ENCODE measurements at regions not wholly inside any gene's neighbourhood (a gene's known extent, or its start where the extent isn't known, plus 50 kb on each side); places are given as distances from the start of the nearest gene placed in this dataset.
A peak's percentile ranks its signal among the peaks of the same experiment; 100 is the strongest.

DNA sequence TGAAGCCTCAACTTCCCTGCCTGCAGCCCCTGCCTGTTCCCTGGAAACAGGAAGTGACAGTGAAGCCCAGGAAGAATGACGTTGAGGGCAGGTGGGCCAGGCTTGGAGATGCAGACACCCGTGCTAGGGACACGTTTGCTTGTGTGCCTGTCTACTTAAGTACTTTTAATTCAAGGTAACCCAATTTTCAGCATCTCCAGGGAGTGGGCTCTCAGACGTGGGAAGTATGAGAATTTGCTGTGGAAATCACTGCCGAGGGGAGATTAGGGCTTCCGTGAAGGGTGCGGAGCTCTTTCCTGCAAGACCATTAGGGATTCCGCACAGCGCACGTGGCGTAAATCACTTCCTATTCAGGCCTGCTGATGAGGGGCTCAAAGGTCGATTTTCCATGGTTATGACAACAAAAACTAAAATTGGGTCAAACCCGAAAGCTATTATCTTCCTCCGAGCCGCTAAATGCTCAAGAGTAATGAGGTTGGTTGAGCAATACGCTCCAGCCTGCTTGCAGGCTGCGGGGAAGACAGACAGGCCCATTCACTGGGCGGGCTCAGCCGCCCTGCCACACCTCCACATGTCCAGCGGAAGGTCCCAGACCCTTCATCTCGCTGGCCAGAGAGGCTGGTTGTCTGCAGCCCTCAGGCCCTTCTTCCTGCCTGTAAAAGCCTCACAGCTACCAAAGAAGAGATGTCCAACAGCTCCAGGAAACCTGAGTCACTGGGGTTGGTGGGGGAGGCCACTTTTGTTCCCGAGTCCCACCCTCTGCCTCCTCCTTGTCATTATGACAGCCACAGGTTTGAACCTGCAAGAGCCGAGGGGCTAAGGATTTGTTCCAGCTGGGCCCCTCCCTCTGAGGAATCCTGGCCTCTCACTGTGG is 109.9 kb downstream of the RBFOX3 start:
- DNase-seq, result peak; percentile 74

DNA sequence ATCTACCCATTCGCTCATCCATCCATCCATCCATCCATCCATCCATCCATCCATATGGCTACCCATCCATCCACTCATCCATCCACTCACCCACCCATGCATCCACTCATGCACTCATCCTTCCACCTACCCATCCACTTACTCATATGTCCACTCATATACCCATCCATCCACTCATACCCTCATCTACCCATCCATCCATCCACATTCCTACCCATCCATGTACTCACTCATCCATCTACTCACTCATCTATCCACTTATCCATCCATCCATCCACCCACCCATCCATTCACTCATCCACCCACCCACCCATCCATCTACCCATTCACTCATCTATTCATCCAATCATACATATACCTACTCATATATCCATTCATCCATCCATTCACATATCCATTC is 112.0 kb downstream of the RBFOX3 start:
- no peak for DNase-seq

DNA sequence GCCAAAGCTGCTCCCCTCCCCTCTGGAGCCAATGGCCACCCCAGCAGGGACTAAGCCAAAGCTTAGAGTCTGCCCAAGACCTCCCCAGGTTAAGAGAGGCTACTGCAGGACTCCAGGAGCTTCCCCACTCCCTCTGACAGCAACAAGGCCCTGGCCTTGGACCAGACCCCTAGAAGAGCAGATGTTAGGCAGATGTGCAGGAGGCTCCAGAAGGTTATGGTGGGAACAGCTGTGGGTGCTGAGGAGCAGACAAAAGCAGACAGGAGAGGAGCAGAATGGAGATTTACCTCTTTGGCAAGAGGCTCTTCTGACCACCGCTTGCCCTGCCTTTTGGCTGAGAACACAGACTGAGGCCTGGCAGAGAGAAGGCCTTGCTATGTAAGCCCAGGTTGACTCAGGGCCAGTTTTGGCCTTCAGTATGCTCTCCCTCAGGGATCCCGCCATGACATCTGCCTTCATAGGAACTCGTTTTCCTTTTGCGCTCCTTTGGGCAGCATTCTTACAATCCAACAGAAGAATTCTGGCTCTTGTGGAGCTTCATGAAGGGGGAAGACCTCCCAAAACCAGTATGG is 113.0 kb downstream of the RBFOX3 start:
- no peak for DNase-seq

DNA sequence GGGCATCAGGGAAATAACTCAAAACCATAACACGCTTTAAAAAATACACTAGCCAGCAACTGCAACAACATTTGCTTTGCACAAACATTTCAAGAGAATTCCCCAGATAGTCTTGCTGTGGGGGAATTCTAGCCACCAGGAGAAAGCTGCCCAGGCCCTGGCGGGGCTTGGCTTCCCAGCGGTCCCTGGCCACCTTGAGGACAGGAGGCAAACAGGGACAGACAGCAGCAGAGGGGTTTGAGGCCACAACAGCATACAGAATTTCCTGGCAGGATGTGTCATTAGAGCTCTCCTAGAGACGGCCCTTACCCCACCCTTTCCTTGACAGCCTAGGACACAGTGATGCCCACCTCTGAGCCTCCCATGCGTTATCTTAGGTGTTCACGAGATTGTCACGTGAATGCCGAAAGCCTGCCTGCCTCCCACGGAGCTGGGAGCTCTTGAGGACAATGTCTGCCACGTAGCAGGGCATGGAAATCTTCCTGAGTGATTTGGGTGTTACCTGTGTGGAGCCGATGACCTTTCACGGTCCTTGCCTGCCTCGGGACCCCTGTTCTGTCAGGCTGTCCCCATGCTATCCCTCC is 114.3 kb downstream of the RBFOX3 start:
- no peak for DNase-seq

DNA sequence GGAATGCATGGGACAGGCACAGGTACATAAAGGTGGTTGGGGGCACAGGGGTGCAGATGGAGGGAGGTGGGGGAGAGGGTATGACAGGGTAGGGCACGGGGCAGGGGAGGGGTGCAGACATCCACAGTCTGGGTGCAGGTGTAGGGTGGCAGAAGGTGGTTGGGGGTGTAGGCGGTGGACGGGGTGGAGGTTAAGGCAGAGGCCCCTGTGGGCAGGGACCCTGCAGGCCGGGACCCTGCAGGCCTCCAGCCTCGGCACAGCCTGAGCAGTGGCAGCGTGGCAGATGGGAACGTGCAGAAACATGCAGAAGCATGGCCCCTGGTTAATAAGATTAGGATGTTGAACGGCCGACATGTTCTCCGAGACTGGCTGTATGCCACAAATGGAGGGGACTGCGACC is 115.2 kb downstream of the RBFOX3 start:
- DNase-seq, result no peak

DNA sequence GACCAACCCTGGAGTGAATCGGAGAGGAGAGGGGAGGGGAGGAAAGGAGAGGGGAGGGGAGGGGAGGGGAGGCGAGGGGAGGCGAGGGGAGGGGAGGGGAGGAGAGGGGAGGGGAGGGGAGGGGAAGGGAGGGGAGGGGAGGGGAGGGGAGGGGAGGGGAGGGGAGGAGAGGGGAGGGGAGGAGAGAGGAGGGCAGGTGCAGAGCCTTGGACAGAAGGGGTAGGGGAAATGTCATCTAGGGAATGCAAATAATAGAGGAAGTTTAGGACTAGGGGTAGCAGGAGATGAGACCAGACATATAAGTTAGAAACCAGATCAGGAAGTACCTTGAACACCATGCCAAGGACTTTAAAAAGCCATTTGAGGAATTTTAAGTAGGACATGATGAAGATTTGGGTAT is 119.8 kb downstream of the RBFOX3 start:
- no peak for DNase-seq

DNA sequence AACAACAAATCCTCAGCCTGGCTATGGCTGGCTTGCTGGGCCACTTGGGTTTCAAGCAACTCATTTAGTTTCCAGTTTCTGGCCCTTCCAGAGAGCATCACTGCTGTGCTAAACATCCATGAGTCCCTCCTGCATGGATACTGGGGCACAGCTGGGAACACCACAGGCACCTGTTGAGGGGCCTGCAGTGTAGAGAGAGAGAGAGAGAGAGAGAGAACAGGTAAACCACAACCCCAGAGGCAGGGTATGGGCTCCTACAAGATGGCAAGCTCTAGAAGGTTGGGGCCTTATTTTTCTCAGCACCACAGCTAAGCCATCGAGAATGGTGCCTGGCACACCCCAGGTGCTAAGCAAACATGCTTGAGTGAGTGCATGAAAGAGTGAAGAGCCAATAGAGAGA is 120.3 kb downstream of the RBFOX3 start:
- no peak for DNase-seq

DNA sequence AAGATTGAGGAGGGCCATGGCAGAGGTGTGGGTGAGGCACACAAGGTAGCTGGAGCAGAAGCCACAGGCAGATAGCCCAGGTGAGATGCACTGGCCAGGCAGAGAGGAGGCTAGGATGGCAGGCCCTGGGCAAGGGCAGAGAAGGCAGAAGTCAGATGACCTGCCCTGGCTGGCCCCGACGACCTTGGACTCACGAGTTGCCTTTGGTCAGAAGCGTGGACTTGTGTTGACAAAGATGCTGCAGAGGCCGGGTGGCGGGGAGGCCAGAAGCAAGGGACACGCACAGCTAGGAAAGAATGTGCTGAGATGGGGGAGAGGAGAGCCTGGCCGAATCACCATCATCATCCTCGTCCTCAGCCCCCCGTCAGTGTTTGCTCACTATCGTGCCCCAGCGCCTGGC is 123.7 kb downstream of the RBFOX3 start:
- no peak for DNase-seq

DNA sequence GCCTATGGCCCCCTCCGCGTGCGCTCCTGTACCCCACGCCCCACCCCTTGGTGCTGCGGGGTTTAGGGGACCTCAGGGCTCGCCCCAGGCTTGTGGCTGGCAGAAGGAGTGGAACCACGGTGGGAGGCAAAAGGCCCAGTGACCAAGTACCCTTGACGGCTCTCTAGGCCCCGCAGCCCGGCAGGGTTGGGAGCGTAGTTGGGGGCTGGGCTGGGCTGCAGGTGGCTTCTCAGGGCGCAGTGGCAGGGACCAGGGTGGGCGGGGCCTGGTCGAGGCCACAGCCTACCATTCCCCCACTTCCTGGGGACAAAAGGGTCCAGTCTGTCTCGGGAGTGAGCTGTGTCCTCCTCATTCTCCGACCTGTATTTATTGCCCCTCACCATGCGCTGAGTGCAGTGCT is 124.9 kb downstream of the RBFOX3 start:
- DNase-seq, result no peak

DNA sequence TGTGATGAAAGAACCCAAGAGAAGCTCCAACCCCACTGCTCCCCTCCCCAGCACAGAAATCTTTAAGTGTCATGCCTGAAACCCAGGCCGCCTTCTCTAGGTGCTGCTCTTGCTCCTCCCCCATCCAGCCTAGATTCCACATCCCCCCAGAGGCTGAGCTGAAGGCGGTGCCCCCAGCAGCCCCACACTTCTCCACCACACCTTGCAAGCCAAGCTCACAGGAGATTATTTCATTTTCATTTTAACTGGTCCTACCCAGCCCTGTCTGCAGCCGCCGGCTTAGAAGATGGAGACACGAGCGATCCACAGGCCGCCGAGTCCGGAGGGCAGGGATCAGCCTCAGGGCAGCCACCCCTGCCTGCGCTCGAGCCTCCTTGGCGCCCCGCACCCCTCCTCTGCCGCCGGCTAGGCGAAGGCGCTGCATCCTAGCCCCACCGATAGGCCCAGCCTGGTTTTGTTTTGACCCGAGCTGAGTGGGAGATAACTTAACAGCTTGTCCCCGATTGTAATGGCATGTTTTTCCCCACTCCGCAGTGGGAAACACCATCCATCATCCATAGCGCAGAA is 125.3 kb downstream of the RBFOX3 start:
- DNase-seq, result no peak

DNA sequence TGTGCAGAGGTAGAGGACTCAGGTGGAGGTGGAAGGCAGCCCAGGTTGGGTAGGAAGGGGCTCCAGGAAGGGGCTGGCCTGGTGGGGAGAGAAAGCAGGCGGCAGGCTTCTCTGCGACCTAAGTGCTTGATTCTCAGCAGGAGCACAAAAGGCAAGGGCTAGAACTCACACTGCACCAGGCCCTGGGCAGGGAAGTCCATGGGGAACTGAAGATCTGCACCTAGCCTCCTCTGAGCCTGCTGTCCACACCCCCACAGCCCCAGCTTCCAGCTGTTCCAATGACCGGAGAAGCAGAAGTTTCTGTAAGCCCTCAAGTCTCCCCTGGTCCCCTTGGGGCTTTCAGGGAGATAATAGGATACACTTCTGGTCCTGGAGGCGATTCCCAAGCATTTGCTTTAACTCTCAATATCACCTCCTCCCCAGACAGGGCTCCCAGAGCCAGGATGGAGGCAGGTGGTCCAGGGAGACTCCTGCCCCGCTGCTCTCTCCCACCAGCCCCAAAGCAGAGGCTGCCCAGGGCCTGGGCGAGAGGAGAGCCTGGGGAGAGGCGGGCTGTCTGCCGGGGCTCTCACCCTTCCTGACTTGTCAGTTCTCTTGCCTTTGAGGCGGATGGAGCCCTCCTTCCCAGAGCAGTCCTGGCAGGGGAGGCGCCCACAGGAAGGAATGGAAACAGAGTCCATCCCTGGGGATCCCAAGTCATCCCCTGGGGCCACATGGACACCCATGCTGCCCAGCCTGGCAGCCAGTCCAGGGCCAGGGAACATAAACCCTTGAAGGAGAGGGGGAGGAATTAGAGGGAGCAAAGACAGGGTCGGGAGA is 126.0 kb downstream of the RBFOX3 start:
- DNase-seq, result no peak

DNA sequence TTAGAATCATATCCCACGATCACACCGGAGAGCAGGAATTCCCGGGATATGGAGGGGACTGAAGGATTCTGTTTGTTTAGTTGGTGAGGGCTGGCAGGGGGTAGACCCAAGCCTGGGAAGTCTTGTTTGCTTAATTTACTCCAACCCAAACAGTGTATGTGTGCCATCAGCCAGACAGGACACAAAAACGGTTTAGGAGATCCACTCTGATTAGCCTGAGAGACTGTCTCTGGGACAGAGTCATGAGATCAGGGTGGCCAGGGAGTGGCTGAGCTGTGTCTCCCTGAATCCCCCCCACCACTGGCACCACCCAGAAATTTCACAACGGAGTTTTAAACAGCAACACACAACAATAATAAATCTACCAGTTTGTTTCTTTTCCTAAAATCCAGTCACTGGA is 127.0 kb downstream of the RBFOX3 start:
- no peak for DNase-seq

DNA sequence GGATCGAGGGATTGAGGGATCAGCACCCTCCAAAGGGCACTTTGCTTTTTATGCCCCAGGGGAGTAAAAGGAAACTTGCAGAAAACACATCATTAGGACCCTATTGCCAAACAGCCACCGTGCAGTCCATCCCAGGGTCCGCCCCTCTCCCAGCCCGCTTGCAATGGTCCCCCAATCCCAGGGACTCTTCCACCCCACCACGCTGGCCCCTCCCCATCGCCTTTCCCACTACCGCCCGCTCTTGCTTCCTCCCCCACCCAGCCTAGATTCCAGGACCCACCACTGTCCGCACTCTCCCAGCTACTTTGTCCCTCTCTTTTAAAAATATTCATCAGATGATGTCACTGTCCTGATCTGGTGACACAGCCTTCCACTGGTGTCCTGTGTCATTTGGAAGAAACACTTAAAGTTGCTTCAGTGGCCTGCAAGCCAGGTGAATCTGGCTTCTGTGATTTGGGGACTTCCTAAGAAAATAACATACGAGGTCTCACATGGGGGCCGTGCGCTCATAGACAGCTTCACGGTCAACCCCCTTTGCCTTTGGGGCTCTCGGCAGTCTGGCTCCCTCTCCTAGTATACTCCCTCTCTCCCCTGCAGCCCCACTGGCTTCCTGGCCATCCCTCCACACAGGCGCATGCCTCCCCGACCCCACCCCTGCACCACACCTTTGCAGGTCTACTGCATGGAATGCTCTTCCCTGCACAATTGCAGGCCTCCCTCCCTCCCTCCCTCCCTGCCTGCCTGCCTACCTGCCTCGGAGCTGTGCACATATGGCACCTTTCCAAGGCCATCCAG is 127.9 kb downstream of the RBFOX3 start:
- DNase-seq, result peak; percentile 35

DNA sequence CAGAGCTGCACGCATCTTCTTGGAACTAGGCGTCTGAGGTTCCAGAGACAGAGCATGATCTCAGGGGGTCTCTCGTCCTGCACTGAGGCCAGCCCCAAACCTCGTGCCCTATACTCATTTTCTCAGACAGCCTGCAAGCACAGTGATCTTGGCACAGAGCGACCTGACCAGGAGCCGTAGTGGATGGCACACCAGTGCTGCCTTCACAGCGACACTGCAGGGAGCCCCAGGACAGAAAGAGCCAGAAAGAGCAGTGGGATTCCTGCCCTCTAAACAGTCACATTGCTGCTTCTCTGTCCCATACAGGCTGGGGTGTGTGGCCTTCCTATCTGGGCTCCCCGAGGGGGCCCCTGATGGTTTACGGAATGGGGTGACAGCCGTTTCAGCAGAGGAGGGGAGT is 131.0 kb downstream of the RBFOX3 start:
- DNase-seq, result no peak

DNA sequence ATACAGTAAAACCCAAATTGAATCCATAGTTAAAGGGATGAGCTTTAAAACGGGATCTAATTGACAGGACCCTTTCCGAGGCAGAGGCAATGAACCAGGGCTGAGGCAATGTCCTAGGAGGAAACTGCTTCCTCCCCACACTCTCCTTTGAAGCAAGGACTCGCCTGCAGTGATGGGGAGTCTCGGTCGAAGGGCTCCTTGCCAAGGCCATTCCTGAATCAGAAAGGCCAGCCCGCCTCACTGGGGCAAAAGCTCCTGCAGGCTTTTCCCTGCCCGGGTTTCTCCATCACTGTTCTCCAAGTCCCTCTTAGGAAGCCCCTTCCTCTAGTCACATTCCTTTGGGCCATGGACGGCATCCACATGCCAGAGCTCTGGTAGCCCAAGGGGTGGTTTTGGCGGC is 132.0 kb downstream of the RBFOX3 start:
- no peak for DNase-seq

DNA sequence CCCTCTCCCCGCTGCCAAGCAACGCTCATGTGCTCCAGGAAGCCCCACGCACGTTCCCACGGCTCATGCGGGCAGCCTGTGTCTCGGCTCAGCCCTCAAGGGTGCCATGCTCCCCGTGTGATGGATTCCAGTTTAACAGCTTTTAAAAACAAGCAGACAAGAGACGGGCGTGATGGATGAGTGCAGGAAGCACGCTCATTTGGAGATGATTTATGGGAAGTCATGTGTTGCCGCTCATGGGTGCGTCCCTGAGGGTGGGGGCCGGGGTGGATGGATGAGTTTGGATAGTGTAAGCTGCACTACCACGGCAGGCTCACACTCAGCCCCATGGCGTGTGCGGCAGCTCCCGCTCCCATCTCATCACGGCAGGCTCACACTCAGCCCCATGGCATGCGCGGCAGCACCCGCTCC is 132.8 kb downstream of the RBFOX3 start:
- DNase-seq, result peak; percentile 14

DNA sequence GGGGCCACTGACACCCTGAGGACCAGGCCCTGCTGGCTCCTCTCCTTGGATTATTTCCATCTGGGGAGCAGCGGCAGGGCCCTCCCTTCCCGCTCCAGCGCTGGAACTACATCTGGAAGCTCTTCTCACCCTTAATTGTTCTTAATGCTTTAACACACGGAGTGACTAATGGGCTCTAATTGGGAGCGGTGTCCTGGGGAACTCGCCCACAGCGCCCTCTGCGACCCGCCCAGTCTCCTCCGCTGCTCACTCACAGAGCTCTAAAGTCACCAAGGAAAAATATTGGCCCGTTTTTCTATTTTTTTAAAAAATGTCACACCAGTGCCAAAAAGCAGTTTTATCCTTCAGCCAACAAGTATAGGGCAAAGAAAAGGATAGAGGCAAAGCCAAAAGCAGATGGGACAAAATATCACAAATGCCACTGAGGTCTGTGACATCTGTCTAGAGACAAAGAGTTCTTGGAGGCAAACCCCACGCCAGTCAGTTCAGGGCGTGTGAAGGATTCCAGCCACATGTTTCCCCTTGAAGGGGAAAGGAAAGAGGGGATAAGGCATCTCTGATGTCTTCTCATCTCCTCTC is 134.7 kb downstream of the RBFOX3 start:
- DNase-seq, result peak; percentile 42

DNA sequence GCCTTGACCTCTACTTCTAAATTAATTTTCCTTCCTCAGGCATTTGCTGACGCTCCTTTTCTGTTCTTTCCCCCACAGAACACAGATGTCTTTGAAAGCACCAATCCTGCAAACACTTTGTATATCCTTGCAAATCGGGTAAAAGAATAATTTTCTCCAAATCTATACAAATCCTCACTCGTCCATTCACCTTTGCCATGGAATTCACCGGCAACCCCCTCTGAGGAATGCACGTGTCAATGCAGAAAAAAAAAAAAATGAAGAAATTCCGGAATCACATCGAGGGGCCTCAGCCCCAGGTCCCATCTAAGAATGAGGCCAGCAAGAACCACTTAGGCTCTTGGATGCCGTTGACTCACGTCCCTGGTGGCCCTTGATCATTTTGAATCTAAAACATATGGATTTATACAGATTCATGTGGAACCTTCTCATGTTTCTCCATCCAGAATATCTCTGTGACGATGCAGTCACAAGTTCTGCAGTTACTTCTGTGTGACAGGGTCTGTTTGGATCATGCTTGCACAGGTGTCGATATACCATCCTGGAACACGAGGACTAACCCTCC is 136.9 kb downstream of the RBFOX3 start:
- DNase-seq, result no peak

DNA sequence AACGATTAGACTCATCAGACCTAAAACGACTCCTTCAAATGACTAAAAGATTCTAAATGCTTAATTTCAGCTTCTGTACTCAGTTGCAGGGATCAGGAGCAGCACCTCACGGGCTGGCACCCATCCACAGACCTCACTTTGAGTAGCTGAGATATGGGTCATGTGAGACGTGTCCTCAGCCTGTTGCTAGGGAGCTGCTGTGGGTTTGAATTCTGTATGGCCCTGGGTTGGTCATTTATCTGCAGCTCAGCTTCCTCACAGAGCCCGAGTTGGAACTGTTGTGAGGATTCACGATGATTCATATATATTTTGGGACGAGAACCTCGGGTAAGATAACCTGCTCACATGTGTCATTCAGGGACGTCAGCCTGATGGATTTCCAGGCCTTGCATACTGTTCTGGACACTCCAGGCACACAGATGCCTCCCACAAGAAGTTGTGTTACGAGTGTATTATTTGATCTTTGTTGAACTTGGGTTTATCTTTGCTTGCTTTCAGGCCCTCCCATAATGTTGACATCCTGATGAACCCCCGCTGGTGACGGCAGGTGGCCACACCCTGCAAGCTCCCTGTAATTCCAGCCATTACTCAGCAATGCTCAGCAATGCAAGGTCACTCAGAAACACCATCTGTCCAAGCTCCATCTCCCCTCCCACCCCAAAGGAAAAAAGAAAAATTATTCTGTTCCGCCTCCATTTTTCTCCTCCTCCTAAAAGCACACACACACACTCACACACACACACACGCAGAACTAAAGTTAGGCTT is 137.6 kb downstream of the RBFOX3 start:
- DNase-seq, result no peak

DNA sequence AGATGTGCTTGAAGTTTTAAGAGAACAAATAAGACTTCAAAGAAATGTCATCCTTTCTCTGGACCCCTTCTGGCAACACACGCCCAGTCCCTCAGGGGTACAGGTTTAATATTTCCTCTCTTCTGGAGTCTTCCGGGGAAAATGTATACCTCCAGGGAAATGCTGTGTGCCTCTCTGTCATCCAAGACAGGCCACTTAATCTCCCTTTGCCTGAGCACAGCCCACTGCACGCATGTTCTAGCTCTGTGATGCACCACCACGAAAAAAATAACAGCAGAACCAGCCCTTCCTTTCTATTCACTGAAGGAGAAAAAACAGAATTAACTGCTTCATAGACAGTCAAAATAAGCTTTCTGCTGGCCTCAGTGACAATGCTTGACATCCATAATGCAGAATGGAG is 140.1 kb downstream of the RBFOX3 start:
- DNase-seq, result no peak

DNA sequence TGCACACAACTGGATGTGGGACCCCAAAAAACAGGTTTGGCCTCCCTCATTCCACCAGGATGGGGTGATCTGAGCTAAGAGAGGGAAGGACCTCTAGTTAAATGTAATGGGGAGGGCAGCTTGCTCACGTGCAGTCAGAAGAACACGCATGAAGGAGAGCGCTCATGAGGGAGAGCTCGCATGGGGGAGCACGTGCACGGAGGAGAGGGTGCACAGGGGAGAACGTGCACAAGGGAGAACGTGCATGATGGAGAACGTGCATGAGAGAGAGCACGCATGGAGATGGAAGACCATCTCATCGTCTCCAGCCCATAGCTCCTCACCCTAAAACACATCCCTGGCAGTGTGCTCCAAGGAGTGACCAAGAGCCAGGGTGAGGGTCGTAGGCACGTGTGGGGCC is 141.2 kb downstream of the RBFOX3 start:
- no peak for DNase-seq
